Panc1 (cell line): ENCODE measurements at regions not wholly inside any gene's neighbourhood (a gene's known extent, or its start where the extent isn't known, plus 50 kb on each side); places are given as distances from the start of the nearest gene placed in this dataset.

Experiments
- POLR2AphosphoS5 ChIP-seq: IDR thresholded peaks from 2 replicates; pipeline ENCODE4 v1.6.1; 2012; ENCODE audit warnings: mild to moderate bottlenecking, low read depth, low read length, moderate library complexity
- SIN3A ChIP-seq: IDR thresholded peaks from 2 replicates; pipeline ENCODE4 v1.6.1; 2012; ENCODE audit warnings: low read depth, mild to moderate bottlenecking, low read length, moderate library complexity, borderline replicate concordance; ENCODE audit not compliant: insufficient read depth
- TCF7L2 ChIP-seq: IDR thresholded peaks from 2 replicates; pipeline ENCODE4 v1.6.1; 2011; ENCODE audit warnings: mild to moderate bottlenecking, low read depth, low read length, inconsistent platforms
- TF ChIP-seq, protein P1 (sequence below): fragments of 450-650 bp; IDR thresholded peaks from 2 replicates; pipeline ENCODE4 v1.5.1; 2017; ENCODE audit warnings: mild to moderate bottlenecking
- TF ChIP-seq, protein P2 (sequence below), 2 experiments: IDR thresholded peaks; 2 replicates each; pipeline ENCODE4 v1.6.1; 2011 to 2012; ENCODE audit warnings: low read depth in 2 of 2, control low read depth in 1 of 2, low read length in 1 of 2, mild to moderate bottlenecking in 1 of 2, moderate library complexity in 1 of 2; ENCODE audit not compliant: insufficient read depth in 1 of 2

DNA sequence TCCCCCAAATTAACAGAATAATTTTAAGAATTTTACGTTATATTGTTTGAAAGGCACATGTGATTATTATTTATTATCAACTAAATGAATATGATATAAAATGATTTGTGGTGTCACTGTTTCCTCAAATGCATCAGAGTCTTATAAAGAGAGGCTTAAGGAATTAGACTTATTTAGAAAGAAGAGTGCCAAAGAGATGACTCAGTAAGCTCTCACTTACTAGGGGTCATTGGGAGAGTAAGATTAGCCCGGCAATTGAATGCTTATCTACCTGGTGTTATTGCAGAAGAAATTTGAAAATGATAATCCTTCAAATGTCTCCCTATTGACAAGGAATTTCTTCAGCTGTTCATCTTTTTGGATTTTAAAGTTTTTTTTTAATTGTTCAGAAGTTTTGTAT is 408.7 kb downstream of the OXSM start:
- TF ChIP-seq, protein P1, sequence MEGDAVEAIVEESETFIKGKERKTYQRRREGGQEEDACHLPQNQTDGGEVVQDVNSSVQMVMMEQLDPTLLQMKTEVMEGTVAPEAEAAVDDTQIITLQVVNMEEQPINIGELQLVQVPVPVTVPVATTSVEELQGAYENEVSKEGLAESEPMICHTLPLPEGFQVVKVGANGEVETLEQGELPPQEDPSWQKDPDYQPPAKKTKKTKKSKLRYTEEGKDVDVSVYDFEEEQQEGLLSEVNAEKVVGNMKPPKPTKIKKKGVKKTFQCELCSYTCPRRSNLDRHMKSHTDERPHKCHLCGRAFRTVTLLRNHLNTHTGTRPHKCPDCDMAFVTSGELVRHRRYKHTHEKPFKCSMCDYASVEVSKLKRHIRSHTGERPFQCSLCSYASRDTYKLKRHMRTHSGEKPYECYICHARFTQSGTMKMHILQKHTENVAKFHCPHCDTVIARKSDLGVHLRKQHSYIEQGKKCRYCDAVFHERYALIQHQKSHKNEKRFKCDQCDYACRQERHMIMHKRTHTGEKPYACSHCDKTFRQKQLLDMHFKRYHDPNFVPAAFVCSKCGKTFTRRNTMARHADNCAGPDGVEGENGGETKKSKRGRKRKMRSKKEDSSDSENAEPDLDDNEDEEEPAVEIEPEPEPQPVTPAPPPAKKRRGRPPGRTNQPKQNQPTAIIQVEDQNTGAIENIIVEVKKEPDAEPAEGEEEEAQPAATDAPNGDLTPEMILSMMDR: no peak
- no peak for TF ChIP-seq POLR2AphosphoS5
- no peak for TF ChIP-seq TCF7L2
- TF ChIP-seq SIN3A: no peak
- TF ChIP-seq, protein P2, sequence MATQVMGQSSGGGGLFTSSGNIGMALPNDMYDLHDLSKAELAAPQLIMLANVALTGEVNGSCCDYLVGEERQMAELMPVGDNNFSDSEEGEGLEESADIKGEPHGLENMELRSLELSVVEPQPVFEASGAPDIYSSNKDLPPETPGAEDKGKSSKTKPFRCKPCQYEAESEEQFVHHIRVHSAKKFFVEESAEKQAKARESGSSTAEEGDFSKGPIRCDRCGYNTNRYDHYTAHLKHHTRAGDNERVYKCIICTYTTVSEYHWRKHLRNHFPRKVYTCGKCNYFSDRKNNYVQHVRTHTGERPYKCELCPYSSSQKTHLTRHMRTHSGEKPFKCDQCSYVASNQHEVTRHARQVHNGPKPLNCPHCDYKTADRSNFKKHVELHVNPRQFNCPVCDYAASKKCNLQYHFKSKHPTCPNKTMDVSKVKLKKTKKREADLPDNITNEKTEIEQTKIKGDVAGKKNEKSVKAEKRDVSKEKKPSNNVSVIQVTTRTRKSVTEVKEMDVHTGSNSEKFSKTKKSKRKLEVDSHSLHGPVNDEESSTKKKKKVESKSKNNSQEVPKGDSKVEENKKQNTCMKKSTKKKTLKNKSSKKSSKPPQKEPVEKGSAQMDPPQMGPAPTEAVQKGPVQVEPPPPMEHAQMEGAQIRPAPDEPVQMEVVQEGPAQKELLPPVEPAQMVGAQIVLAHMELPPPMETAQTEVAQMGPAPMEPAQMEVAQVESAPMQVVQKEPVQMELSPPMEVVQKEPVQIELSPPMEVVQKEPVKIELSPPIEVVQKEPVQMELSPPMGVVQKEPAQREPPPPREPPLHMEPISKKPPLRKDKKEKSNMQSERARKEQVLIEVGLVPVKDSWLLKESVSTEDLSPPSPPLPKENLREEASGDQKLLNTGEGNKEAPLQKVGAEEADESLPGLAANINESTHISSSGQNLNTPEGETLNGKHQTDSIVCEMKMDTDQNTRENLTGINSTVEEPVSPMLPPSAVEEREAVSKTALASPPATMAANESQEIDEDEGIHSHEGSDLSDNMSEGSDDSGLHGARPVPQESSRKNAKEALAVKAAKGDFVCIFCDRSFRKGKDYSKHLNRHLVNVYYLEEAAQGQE (IDR thresholded peaks at IDR 0.05; ENCODE audit: insufficient read depth in 1 of 2, low read depth in 2 of 2, low read length in 1 of 2): no peak
